ENCODE measurements at regions not wholly inside any gene's neighbourhood (a gene's known extent, or its start where the extent isn't known, plus 50 kb on each side); places are given as distances from the start of the nearest gene placed in this dataset.
"Not testable (repeated sequence)": the region's sequence is repeated elsewhere in the genome, so short reads cannot be mapped to it uniquely, and the experiment has no call there.

DNA sequence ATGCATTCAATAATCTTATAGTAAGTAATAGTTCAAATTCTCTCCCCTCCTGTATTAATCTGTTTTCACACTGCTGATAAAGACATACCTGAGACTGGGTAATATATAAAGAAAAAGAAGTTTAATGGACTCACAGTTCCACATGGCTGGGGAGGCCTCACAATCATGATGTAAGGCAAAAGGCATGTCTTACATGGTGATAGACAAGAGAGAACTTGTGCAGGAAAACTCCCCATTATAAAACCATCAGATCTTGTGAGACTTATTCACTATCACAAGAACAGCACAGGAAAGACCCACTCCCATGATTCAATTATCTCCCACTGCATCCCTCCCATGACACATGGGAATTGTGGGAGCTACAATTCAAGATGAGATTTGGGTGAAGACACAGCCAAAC, 199.9 kb upstream of the PCSK5 start:
- not testable (repeated sequence) for DNase-seq

DNA sequence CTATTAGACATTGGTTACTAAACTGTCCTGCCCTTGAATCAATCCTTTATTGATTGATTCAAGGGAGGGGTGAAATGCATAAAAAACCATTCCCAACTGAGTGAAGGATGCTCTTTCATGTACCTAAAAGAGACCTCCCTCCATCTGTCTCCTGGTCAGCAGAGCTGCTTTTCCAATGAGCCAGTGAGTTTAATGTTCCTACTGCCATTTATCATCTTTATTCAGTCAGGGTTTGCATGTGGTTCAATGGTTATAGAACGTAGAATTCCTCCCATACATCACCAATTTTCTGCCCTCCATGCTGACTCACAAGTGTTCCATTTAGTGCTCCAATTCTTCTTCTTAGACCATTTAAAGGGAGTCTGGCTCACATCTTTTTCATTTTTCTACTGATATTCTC, 199.1 kb upstream of the PCSK5 start:
- no peak for DNase-seq

DNA sequence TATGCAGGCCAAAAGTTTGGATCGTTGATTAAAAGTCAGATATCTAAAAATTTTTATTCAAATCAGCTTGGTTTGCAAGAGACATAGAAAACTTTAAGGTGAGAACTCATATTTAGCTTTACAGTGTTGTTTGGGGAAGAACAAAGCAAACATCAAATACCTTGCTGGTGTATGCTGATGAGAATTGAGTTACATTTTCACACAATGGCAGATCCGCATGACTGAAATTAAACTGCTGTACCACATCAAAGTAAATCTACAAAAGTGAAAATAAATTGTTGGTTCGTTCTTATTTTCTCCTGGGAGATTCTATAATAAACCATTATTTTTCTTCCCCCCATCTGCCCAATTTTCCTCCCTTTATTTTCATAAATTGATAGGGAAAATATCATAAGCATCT, 198.2 kb upstream of the PCSK5 start:
- no peak for DNase-seq

DNA sequence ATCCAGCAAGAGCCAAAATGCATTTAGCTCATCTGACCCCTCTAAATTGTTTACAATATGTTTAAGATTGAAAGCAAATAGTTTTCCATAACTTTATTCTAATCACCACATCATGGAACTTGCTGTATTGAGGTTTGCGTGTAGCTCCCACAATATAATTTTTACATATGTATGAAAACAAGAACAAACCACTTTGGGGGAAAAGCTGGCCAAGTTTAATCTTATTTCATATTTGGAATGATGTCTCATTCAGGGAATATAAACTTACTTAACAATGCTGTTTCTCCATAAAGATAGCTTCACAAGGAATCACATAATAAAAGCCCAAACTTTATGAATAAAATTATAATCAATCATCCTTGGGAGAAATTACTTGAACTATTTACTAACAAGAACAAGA, 194.6 kb upstream of the PCSK5 start:
- no peak for DNase-seq

DNA sequence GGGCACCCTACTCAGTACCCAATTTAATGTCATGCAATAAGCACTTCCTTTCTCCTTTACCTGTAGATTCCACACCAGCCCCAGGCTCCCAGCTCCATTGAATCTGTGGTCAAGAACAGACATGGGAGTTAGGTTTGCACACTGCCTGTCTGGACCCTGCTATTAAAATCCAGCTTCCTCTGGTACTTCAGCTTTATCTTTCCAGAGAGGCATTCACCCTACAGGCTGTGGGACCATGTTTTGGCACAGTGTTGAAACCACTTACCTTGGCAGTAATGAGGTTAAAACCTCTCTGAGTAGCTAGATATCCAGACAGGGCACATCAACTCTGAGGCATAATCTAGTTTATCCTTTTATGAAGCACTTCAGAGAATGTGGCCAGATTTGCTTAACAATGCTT, 191.5 kb upstream of the PCSK5 start:
- no peak for DNase-seq

DNA sequence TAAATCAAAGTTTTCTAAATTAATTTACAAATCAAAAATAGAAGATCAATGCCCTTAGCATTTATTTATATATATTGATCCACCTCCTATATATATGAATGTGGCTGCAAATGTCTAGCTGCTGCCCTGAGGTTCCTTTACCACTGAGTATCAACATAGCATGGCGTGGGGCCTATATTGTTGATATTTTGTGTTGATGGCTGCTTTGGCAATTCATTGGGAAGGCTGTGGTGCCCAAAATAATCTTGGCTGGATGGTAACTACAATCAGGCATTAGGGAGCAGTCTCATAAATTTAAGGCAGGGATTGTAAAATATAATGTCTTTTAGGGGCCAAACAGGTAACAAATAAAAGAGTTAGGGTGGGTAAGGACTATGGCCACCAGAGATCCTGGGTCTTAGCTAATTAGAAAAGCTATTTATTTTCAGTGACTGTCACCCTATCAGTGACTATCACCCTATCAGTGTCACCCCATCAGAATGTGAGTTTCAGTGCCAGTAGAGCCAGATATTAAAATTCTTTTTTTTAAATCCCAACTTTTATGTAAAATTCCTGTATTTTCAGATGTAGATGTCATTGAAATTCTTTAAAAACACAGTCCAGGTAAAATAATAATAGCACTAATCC, 190.7 kb upstream of the PCSK5 start:
- no peak for DNase-seq

DNA sequence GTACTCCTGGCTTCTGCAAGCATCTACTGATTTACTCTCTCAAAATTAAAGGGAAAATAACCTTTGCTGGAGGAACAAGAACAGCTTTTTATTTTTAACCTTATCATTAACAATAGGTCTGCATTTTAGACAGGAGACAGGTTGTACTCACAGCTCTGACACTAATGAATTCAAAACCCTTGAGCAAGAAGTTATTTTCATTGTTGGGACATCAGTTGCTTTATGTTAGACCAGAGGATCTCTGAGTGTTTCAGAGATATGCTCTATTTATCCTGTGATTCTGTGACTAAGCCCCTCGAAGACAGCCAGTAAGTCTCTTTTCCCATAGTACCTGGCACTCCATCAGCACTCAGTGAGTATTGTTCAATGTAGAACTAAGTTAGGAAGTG, 190.2 kb upstream of the PCSK5 start:
- no peak for DNase-seq

DNA sequence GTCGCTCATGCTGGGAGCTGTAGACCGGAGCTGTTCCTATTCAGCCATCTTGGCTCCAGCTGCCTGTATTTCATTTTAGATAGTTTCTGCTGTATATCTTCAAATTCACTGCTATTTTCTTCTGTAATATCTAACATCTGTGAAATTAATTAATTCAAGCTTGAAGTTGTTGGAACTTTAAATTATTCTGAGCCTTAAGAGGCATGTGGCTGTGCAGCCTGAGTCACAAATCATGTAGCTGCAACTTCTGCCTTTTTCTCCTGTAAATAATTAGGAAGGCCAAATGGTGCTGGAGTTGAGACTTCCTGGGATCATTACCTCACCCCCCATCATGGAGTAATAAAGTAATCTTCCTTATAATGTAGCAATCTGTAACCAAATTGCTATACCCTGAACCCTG, 183.3 kb upstream of the PCSK5 start:
- DNase-seq, result no peak

DNA sequence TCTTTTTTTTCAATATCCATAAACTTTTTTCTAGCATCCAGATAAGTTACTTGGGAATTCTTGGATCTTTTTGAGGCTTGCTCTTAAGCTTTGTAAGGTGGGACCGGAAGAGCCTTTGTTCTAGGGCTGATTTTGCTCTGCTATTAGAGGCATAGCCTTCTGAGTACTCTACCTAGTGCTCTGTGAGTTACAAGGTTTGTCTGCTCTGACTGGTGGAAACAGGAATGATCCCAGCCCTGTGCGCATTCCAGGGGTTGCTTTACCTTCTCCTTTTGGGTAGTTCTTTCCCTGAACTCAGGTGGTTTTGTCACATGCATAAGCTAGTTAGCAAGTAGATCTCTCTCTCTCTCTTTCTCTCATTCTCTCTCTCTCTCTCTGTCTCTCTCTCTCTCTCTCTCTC, 180.8 kb upstream of the PCSK5 start:
- no peak for DNase-seq

DNA sequence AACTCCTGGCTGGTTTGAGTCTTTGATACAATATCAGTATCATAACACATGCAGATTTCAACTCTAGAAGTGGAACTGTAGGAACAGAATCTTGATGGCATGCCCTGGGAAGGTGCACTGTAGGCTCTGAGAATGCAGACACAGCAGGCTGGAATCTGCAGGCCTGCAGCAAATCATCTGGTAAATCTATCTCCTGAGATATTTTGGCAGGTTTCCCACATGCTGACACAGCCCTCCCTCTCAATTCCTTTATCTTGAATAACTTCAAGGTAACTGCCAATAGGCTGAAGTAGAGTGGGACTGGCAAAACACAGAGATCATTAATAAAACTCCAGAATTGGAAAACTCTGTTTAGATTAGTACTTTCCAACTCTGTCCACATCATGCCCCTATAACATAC, 177.8 kb upstream of the PCSK5 start:
- no peak for DNase-seq

DNA sequence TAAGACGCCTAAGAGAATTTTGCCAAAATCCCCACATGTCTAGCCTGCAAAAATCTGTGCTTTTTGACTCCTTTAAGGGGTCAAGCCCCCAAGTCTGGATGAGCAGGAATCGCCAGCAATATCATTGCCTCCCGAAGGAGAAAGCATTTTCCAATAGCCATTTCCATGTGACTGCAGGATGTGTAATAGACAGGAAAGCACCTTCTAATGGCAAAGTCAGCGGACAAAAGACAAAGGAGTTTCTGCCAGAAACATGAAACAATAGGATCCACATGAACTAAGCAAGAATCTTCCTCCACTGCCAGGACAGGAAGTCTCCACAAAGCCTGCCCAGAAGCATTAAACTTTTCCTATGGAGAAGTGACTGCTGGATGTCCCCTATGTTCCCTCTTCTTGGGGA, 177.1 kb upstream of the PCSK5 start:
- no peak for DNase-seq

DNA sequence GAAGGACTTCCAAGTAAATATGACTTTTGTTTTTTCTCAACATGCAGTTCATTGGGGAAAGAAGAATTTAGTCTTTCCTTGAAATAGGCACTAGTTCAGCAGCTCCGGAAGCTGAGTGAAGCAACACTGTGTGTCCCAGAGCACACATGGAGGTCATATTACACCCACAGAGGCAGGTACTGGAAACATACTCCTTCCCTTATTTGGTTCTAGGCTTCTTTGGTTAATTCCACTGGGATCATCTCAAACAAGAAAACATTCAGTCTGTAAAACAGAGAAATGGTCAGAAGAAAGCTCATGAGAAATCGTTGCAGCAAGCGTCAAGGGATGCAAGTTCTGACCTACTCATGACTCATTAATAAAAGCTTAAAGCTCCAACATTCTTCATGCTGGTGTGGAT, 175.1 kb upstream of the PCSK5 start:
- DNase-seq, result no peak

DNA sequence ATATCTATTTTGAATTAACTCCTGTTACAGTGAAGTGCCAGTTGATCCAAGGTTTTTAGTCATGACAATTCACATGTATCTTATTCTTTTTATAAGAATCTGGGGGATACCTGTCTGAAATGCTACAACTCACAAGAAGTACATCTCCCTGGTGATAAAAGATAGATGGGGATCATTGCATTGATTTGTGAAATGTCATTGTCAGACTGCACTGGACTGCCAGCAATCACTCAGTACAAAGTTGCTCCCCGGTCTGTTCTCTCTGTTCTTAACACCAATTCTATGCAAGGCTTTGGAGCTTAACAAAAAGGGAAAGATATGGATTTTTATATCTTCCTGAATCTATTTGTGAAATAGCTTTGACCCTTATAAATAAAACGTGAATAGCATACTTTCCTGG, 171.8 kb upstream of the PCSK5 start:
- DNase-seq, result no peak

DNA sequence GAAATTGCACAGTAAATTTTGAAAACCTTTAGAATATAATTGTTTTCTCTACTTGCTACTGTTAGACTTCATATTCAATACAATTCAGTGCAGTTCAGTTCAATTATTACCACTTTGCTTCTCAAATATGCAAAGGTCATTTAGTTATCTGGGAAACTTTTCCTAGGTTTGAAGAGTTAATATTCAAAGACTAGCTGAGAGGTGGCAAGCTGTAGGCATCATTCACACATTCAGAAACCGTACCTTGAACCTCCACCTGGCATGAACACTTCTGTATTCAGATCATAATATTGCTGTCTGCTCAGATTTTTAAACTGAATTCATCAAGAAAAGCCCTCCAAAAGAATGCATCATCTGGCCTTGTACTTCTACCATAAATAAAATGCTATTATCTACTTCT, 162.1 kb upstream of the PCSK5 start:
- no peak for DNase-seq

DNA sequence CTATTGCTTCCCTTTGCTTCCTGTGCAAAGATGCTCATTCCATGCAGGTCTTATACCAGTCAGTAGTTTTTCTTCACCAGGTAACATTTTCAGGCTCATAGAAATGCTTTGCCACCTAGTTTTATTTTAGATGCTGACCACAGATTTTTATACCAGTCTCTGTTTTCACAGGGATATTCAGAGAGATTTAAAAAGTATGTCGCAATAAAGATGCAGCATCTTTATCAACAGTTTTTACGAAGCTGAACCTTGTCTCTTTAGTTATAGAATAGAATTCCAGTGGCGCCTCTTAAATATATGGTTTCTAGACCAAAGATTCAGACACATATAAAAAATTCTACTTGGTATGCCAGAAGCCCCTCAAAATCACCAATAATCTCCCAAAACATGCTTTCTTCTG, 155.7 kb upstream of the PCSK5 start:
- no peak for DNase-seq

DNA sequence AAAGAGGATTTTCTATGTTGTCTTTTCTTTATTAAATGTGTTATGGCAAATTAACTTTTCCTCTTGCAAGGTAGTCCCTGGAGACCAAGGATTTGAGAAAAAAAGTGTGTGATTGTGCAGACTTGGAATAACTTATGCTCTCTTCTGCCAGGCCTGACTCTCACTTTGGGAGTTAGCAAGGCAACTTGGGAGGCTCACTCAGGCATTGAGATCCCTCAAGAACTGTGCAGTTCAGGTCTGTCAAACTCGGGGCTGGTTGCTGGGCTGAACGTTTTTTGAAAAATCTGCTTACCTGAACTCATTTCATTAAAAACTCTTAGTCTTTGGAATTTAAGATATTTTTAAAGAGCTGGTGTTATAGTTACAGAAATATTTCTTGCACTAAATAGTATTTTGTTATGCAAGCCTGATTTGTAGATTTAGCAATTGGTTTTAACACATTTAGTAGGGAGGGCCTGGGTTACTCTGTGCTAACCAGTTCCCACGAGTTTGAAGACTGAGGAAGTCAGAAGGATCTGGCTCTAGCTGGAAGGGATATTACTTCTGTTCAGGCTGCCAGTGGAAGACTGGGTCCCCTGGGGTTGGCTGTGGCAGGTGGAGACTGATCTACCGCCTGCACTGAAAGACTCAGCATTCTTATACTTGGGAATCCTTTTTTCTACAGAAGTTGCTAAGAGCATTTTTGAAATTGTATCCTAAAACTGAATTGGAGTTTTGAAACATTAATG, 150.4 kb upstream of the PCSK5 start:
- no peak for DNase-seq

DNA sequence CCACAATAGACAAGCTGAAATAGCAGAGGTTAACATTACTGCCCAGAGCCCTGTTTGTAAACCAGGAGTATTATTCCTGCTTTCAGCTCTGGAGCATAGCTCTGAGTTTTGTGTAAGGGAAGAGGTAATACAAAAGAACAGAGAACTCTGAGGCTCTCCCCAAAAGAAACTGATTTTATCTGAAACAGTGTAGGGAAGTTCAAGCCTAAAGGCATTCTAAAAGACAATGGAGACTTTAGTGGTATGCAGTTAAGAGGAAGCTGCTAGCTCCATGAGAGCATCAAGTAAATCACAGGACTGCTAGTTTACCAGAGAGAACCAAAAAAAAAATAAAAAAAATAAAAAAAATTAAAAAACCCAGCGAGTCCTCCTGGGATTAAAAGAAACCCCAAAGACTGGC, 146.6 kb upstream of the PCSK5 start:
- DNase-seq, result no peak

DNA sequence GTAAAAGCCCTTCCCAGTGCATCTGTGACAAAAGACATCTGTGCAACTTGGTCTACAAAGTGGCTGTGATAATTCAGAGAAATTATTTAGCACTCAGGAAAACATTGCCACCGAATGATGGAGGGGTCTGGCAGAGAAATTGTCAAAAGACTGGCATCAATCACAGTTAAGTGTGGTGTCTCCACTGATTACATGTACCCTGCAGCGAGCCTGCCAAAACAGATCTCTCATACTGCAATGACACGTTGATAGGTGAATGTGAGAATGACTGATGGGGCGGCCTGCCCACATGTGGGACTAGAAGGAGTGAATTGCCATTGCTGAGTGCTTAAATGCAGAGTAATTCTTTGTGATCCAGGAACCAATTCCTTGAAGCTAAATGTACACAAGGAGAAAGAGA, 136.4 kb upstream of the PCSK5 start:
- no peak for DNase-seq

DNA sequence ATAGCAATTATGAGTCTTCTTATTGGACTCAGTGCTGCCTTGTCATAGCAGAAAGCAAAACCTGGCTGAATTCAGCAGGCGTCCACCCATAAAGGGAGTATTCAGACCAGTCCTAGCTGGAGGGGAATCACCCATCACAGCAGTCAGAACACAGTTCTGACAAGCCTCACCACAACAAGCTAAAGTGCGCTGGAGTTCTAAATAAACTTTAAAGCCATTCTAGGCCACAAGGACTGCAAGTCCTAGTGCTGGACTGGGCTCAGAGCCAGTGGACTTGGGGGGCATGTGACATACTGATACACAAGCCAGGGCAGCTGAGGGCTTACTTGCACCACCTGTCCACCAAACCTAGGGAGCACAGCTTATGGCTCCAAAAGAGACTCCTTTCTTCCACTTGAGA, 115.3 kb upstream of the PCSK5 start:
- no peak for DNase-seq

DNA sequence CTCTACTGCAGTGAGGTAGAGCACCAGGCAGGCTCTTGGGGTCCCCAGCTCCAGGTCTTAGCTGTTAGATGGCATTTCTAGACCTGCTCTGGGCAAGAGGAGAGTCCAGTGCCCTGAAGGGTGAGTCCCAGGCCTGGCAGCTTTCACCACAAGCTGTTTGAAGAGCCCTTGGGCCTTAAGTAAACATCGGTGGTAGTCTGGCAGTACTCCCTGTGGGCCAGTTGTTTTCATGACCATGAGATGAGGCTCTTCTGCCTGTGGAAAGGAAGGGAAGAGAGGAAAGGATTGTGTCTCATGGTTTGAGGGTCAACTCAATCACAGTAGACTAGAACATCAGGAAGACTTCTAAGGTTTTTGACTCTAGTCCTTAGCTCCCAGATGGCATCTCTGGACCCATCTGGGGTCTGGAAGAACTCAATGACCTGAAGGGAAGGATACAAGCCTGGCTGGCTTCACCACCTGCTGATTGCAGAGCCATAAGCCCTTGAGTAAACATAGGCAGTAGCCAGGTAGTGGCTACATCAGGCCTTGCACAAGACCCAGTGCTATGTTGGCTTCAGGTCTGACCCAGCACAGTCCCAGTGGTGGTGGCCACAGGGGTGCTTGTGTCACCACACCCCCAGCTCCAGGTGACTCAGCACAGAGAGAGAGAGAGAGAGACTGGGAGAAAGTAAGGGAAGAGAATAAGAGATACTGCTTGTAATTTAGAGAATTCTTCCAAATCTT, 114.3 kb upstream of the PCSK5 start:
- no peak for DNase-seq

DNA sequence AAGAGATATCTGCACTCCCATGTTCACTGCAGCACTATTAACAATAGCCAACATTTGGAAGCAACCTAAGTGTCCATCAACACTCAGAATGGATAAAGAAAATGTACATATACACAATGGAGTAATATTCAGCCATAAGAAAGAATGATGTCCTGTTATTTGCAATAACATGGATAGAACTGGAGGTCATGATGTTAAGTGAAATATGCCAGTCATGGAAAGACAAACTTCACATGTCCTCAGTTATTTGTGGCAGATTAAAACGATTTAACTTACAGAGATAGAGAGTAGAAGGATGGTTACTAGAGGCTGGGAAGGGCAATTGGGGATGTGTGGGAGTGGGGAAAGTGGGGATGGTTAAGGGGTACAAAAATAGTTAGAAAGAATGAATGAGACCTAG, 110.3 kb upstream of the PCSK5 start:
- no peak for DNase-seq

DNA sequence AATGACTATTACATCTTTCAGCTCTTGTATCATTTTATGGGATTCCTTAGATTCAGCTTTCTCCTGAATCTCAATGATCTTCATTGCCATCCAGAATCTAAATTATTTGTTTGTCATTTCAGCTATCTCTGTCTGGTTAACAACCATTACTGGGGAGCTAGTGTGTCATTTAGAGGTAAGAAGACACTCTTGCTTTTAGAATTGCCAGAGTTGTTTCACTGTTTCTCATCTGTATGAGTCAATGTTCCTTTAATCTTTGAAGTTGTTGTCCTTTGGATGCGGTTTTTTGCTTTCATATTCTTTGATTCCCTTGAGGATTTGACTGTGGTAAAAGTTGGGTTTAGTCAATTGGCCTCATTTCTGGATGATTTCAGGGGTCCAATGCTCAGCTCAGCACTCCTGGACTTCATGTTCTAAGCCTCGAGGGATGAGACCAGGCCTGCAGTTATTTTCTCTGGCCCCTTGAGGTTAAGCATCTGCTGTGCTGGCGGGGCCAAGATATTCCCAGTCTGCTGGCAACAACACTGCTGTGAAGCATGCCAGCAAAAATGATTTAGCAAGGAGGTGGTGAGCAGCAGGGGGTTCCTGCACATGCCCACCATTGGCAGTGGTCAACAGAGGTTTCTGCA, 102.4 kb upstream of the PCSK5 start:
- no peak for DNase-seq

DNA sequence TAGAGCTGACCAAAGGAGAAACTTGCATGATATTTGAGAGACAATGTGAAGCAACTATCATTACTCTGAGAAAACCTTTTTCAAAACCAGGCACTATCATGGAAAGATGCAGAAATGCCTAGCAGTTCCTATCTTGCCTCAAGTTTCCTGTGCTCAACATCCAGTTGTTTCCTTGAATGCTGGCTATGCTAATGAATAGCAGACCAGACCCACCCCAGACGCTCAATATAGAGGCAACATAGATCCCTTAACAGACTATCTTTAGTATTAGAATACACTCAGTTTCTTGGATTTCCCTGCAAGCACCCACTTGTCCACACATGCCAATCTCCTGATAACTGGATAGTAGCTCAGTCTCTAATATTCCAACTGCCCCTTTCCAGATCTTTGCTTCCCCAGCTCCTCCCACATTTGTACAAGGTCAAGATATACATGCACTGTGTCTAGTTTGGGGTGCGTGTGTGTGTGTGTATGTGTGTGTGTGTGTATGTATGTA, 93.3 kb upstream of the PCSK5 start:
- no peak for DNase-seq

DNA sequence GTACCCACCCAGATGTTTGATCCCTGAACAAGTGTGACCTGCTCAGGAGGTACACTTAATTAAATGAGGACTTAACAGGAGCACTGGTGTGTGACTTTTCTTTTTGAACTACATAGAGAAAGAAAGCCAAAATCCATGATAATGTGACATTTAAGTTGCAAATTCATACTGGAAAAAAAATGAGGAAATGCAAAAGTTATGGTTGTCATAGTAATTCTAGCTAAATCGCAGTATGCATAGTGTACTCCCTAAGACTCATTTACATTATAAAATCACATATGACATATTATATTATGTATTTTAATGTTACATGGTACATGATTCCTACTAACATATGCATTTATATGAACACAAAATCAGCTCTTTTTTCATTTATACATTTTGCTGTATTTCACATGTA, 92.0 kb upstream of the PCSK5 start:
- no peak for DNase-seq
